NCI-H69 (cell line): ENCODE measurements at regions not wholly inside any gene's neighbourhood (a gene's known extent, or its start where the extent isn't known, plus 50 kb on each side); places are given as distances from the start of the nearest gene placed in this dataset.
A peak's percentile ranks its signal among the peaks of the same experiment; 100 is the strongest.

Experiments
- DNase-seq: peaks from one replicate; lab custom pipeline; 2025; lab: John Stamatoyannopoulos, UW

GRCh38 chr7:110148054-110148453, 942.9 kb upstream of the LRRN3 start:
- peak; percentile 67 for DNase-seq

DNA sequence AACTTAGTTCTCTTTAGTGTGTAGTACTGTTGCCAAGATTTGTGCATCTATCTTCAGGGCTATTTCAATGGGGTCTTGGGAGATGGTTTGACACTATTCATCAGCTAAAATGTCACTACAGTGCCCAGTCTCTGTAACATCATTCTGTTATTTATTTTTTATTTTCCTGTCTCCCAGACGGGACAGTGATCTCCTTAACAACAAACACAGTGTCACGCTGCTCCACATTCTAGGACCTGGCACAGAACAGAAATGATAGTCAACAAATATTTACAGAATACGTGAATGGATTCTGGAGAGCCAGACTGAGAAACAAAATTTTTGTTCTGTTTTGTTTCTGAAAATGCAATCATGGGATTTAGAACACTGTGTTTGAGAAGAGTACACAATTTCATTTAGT, 937.7 kb upstream of the LRRN3 start:
- DNase-seq = no peak

DNA sequence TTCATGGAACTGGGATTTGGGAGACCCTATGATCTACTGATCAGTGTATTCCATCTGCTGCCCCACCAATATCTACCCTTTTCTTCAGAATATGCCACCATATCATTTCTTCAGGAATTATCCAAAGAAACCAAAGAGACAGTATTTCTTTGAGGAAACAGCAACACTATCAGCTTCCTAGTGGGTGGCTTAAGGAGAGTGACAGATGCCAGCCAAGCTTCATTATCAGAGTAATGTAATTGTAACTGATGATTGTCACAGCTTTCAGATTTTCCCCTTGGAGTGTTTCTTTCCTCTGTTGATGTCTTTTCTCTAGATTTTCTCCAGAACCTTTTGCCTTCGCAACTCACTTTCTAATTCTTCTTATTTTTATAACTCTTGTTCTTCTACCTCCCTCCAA, 934.4 kb upstream of the LRRN3 start:
- DNase-seq = no peak

GRCh38 chr7:110157631-110158362, 933.1 kb upstream of the LRRN3 start:
- no peak for DNase-seq

- no peak for DNase-seq
Observed at GRCh38 chr7:110168010-110168409, 922.9 kb upstream of the LRRN3 start.

DNA sequence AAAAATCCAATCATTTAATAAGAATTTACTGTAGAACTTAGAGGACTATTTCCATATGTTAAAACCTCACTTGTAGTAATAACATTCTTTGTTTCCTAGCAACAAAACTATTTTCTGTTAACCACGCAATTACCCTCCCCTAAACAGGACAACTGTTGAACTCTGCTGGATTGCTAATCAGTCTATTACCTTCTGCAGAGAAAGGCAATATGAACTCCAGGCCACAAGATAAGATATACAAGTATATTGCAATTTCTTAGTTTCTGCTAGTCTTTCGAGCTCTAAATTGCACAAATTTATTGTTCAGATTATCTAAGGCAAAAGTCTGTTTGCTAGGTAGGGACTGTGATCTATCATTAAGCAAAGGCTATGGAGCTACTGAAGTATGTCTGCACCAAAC, 920.1 kb upstream of the LRRN3 start:
- peak; percentile 42 for DNase-seq

GRCh38 chr7:110177463-110177862, 913.5 kb upstream of the LRRN3 start:
- DNase-seq = no peak

DNA sequence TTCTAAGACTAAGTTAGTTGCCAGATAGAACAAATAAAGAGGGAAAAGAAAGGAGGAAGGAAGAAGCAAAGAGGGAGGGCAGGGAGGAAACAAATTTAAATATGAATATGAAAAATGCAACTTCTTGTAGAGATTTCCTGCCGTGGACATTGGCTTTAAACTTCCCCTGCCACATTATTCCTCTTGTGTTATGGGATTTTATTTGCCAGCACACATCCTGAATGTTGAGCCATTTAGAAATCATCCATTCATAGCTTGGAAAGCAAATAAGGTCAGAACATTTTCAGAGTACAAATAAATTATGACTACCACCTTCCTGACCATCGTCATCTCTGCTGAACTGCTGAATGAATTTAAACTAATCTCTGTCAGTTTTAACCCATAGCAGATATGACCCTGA, 911.9 kb upstream of the LRRN3 start:
- DNase-seq = no peak

DNA sequence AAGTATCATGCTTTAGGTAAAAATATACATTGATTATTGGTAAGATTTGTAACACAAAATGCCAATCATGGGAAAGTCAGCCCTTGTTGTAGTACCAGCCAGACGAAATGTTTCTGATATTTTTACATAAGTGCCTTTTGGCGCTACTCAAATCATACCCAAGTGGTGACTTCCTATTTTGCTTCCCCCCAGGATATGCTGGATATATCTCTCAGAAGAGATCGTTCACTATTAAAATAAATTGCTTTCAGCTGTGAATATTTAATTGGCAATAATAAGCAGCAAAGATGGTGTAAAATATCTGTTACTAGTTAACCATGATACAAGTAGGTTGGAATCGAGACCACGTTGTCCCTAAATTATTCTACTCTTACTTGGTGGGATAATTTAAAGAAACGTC, 909.2 kb upstream of the LRRN3 start:
- no peak for DNase-seq

DNA sequence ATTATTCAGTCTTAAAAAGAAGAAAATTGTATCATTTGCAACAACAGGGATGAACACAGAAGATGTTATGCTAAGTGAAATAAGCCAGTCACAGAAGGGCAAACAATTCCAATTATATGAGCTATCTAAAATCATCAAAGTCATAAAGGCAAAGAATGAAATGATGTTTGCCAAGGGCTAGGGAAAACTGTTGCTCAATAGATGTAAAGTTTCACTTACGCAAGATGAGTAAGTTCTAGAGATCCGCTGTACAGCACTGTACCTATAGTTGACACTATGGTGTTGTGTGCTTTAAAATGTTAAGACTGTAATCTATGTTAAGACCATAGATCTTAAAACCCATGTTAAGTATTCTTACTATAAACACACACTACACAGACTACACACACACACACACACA, 904.6 kb upstream of the LRRN3 start:
- DNase-seq = no peak

DNA sequence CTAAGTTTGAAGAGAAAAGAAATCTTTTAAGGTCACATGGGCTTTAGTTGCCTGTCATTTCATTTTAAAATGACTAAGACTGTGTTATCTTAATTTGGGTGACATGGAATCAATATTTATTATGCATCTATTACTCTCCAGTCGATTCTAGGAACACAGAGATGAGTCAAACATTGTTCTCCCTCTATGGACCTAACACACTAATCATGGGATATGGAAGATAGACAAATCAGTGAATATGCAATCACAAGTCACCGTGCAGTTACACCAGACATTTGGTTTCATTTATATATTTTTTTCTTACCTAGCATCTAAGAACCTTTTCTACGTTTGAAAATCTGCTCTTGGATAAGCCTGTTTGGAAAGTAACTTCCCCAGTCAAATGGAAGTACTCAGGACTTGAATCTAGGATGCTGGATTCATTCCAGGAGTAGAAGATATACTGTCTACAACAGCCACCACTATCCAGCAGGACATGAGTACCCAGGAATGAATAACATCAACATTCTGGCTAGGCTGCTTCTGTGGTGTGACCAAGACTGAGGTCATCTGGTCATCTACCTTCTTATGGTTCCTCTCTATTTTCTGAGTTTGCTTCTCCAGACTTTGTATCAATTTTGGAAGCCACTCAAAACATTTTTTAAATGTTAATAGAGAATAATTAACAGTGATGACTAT, 902.9 kb upstream of the LRRN3 start:
- DNase-seq = no peak

- peak; percentile 12 for DNase-seq
Observed at GRCh38 chr7:110204527-110204926, 886.4 kb upstream of the LRRN3 start.

- peak; percentile 28 for DNase-seq
Observed at GRCh38 chr7:110205899-110206298, 885.0 kb upstream of the LRRN3 start.

DNA sequence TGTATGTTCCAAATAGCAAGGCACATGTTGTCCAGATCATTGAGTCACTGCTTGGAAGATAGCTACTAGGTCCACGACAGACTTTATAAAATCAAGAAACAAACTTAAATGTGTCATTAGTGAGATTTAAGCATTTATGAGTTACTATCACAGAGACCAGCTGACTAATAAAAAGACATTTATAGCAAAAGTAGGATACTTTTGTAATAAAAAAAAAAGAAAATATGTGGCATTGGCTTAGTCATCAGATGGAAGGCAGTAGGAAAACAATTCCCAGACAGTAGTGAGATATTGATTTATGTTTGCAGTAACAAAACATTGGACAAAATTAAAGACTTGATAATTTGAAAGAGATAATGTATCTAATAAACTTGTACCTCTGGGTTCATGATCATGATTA, 881.0 kb upstream of the LRRN3 start:
- no peak for DNase-seq

DNA sequence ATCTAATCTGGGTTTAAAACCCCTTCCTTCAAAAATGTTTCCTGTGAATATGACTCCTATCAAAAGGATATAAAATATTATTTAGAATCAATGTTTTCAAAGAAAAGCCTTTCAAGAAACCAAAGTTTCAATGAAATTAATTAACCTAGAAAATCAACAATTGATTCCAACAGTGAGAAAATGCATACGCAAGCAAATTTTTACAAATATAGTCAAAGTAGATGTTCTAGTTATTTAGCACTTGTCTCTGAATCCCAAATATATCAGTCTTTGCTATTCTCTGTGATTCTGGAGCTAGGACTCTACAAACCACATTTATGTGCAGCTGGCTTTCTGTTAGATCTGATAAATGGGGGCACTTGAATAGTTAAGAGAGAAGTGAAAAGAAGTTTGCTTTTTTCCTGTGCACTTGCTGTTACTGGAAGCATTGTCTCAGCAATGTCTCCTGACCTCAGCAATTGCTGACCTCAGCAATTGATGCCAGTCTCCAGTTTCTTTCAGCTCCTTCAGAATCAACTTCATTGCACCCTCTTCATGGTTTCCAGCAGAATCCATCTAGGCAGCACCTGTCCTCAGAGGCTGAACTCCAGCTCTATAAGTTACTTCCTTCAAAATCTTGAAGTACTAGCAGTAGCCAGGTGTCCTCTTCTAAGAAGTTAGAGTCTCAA, 879.9 kb upstream of the LRRN3 start:
- DNase-seq = no peak

DNA sequence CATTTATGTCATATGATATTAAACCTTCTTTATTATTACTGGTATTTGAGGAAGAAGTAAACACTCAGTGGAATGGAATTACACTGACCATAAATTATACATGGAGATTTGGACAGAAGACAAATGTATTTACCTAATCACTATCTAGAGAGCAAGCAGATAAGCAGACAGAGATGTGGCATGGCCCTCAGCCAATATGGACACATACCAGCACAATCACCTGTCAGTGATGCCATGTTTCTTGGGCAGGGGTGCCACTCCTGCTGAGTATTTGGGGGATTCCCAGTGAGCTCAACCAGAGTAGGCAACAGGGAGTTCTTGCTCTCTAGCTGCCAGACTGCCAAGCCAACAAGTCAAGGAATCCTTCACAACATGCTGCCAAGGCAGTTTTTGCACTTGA, 866.3 kb upstream of the LRRN3 start:
- peak; percentile 51 for DNase-seq

DNA sequence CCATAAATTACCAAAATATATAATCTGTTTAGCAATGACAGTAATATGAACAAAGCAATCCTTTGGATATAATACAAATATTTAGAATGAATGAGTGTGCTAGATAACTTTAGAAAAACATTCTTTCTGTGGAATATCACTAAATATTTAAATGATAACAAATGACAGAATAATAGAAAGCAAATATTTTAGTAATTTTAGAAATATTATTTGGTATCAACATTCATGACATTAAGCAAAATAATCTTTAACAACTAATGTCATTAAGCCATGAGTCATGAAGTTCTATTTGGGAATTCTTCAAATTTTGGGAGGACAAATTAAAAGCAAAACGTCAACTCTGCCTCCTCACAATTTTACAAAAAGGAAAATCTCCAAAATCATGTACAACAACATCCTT, 844.8 kb upstream of the LRRN3 start:
- no peak for DNase-seq

- peak; percentile 30 for DNase-seq
Observed at GRCh38 chr7:110253093-110253492, 837.8 kb upstream of the LRRN3 start.

- no peak for DNase-seq
Observed at GRCh38 chr7:110257673-110258072, 833.3 kb upstream of the LRRN3 start.

DNA sequence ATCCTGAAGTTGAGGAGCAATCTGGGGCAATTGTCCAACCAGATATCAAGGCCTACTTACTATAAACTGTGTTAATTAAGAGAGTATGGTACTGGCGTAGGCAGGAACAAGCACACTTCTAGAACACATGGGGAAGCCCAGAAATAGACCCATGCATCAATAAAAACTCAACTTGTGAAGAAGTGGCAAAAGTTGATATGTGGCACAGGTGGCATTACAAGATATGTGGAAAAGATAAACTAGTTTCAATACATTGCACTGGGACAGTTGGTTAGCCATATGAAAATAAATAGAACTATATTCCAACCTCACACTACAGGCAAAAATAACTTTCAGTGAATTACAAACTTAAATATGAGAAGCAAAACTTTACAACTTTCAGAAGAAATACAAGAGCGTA, 828.7 kb upstream of the LRRN3 start:
- DNase-seq = no peak

DNA sequence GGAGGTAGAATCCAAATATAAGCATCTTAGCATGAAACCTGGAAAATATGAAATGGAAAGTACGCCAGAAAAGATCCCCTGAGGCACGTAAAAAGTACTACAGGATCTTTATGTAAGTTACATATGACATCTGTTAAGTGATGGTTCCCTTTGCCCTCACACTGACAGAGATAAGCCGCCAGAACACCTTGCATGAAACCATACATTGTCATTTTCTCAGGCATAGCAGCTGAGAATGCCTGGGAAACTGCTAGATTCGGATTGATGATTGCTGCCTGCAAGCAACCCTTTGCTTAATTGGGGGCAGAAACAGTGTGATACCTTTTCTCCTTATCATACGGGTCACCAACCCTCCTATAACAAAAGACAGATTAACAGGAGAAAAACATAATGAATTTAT, 826.6 kb upstream of the LRRN3 start:
- no peak for DNase-seq

GRCh38 chr7:110281362-110281761, 809.6 kb upstream of the LRRN3 start:
- peak; percentile 83 for DNase-seq

GRCh38 chr7:110283056-110283455, 807.9 kb upstream of the LRRN3 start:
- peak; percentile 94 for DNase-seq
